HS-5 (cell line): ENCODE measurements at regions not wholly inside any gene's neighbourhood (a gene's known extent, or its start where the extent isn't known, plus 50 kb on each side); places are given as distances from the start of the nearest gene placed in this dataset.

Source experiments
- DNase-seq: peaks from one replicate; pipeline ENCODE4 v3.0.0-alpha.2; 2012; ENCODE audit warnings: low read depth

GRCh38 chr5:53418409-53418808, 62.0 kb upstream of the FST start:
- no peak for DNase-seq

GRCh38 chr5:53418826-53419658, 61.4 kb upstream of the FST start:
- peak; percentile 94 for DNase-seq

- DNase-seq, result no peak
Observed at GRCh38 chr5:53422539-53422938, 57.9 kb upstream of the FST start.

GRCh38 chr5:53423724-53424123, 56.7 kb upstream of the FST start:
- no peak for DNase-seq

- no peak for DNase-seq
Observed at GRCh38 chr5:53424686-53425615, 55.5 kb upstream of the FST start.

GRCh38 chr5:53425687-53426511, 54.5 kb upstream of the FST start:
- no peak for DNase-seq

GRCh38 chr5:53426512-53426830, 54.0 kb upstream of the FST start:
- DNase-seq, result no peak

GRCh38 chr5:53426878-53427277, 53.6 kb upstream of the FST start:
- DNase-seq, result no peak

GRCh38 chr5:53427965-53428364, 52.5 kb upstream of the FST start:
- no peak for DNase-seq

- no peak for DNase-seq
Observed at GRCh38 chr5:53429706-53430105, 50.7 kb upstream of the FST start.

GRCh38 chr5:53430618-53431252, 49.7 kb upstream of the FST start:
- DNase-seq, result peak; percentile 66
